Progenitor cell of endocrine pancreas (in vitro differentiated cells): ENCODE measurements at regions not wholly inside any gene's neighbourhood (a gene's known extent, or its start where the extent isn't known, plus 50 kb on each side); places are given as distances from the start of the nearest gene placed in this dataset.

Experiments used
- DNase-seq: peaks from one replicate; pipeline ENCODE4 v3.0.0; 2021; ENCODE audit warnings: low spot score; ENCODE audit not compliant: unreplicated experiment
- H3K27ac Mint-ChIP-seq: 2 replicates; pipeline ENCODE4 v1.8.0; 2021; ENCODE audit warnings: mild to moderate bottlenecking, moderate library complexity, mixed read lengths
- H3K27me3 Mint-ChIP-seq: 2 replicates; pipeline ENCODE4 v1.8.0; 2021; ENCODE audit warnings: mixed read lengths
- H3K36me3 Mint-ChIP-seq: 2 replicates; pipeline ENCODE4 v1.8.0; 2022; ENCODE audit warnings: mixed read lengths; ENCODE audit not compliant: insufficient read depth
- H3K4me1 Mint-ChIP-seq: 2 replicates; pipeline ENCODE4 v1.8.0; 2021; ENCODE audit warnings: low read depth, mixed read lengths
- H3K4me3 Mint-ChIP-seq: 2 replicates; pipeline ENCODE4 v1.8.0; 2021; ENCODE audit warnings: low read depth, mild to moderate bottlenecking, moderate library complexity, mixed read lengths
- H3K9me3 Mint-ChIP-seq: 2 replicates; pipeline ENCODE4 v1.8.0; 2021; ENCODE audit warnings: low read depth, mixed read lengths
- CTCF ChIP-seq: fragments of 200-600 bp; sonication (generic); IDR thresholded peaks from one replicate; pipeline ENCODE4 v1.5.0; 2021; ENCODE audit warnings: antibody characterized with exemption, mild to moderate bottlenecking; ENCODE audit not compliant: unreplicated experiment

GRCh38 chr1:119314001-119314796 is 54.4 kb upstream of the HAO2 start:
- Mint-ChIP-seq H3K27me3 (peaks cover 16% of the 10 kb centered on the region), H3K36me3 (no peaks in the 10 kb centered on the region), H3K27ac (no peak overlapping the region), H3K4me3 (no peak overlapping the region), H3K9me3 (no peaks in the 10 kb centered on the region), H3K4me1 (no peaks in the 10 kb centered on the region)
- TF ChIP-seq CTCF = no peak
- no peak for DNase-seq

GRCh38 chr1:119316870-119317416 is 51.6 kb upstream of the HAO2 start:
- H3K9me3 Mint-ChIP-seq = no peaks in the 10 kb centered on the region
- H3K36me3 Mint-ChIP-seq = no peaks in the 10 kb centered on the region
- peak; percentile 38 for TF ChIP-seq CTCF
- no peak overlapping the region for H3K4me3 Mint-ChIP-seq
- peaks cover 4% of the 10 kb centered on the region for H3K27me3 Mint-ChIP-seq
- no peak for DNase-seq
- no peak overlapping the region for H3K27ac Mint-ChIP-seq
- peaks cover 7% of the 10 kb centered on the region for H3K4me1 Mint-ChIP-seq

- Mint-ChIP-seq H3K4me3 (no peak overlapping the region), H3K36me3 (no peaks in the 10 kb centered on the region), H3K27me3 (peaks cover 10% of the 10 kb centered on the region), H3K9me3 (no peaks in the 10 kb centered on the region), H3K4me1 (peaks cover 7% of the 10 kb centered on the region), H3K27ac (no peak overlapping the region)
- no peak for DNase-seq
- TF ChIP-seq CTCF = no peak
Measured at GRCh38 chr1:119318466-119319309, 49.9 kb upstream of the HAO2 start.
